GM18861 (cell line): ENCODE measurements at regions not wholly inside any gene's neighbourhood (a gene's known extent, or its start where the extent isn't known, plus 50 kb on each side); places are given as distances from the start of the nearest gene placed in this dataset.
A peak's percentile ranks its signal among the peaks of the same experiment; 100 is the strongest.
"Not testable (repeated sequence)": the region's sequence is repeated elsewhere in the genome, so short reads cannot be mapped to it uniquely, and the experiment has no call there.

Experiments
- ATAC-seq: cut with Tn5 transposase; IDR thresholded peaks from one replicate; pipeline ENCODE4 v1.9.1; 2021; ENCODE audit not compliant: unreplicated experiment

GRCh38 chr12:75812271-75813018, 219.1 kb downstream of the PHLDA1 start:
- no peak for ATAC-seq

DNA sequence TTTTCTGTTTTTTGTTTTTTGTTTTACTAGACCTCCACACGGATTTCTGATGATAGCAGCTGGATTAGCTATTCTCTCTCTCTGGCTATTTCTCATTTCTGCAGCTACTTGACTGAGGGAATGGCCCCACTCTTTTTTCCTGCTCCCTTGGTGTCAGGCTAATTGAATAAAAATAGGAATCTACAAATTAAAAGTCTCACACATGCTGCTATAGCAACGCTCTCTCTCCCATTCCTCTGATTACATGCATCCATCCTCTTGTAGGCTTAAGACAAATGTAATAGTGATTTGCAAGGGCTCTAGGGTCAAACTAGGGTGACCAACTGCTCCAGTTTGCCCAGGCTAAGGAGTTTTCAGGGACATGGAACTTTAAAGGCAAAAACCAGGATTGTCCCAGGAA, 221.8 kb downstream of the PHLDA1 start:
- no peak for ATAC-seq

- ATAC-seq: no peak
These were observed 224.1 kb downstream of the PHLDA1 start for GRCh38 chr12:75807494-75807893.

GRCh38 chr12:75805905-75806304, 225.7 kb downstream of the PHLDA1 start:
- ATAC-seq: no peak

DNA sequence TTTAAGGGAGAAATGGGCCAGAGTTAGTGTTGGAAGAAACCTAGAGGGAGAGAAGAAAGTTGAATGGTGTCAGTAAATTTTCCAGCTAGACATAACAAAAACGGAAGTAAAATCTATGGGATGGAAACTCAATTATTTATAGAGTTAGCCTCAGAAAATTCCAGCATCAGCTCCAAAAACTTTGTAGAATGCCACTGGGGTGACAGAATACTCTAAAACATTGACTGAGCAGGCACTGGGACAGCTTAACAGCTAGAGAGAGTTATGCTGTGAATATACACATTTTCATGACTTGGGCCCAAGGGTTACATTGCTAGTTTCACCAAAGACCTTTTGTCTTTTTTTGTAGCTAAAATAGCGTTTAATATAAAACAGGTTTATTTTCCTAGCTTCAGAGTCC, 226.3 kb downstream of the PHLDA1 start:
- ATAC-seq: no peak

DNA sequence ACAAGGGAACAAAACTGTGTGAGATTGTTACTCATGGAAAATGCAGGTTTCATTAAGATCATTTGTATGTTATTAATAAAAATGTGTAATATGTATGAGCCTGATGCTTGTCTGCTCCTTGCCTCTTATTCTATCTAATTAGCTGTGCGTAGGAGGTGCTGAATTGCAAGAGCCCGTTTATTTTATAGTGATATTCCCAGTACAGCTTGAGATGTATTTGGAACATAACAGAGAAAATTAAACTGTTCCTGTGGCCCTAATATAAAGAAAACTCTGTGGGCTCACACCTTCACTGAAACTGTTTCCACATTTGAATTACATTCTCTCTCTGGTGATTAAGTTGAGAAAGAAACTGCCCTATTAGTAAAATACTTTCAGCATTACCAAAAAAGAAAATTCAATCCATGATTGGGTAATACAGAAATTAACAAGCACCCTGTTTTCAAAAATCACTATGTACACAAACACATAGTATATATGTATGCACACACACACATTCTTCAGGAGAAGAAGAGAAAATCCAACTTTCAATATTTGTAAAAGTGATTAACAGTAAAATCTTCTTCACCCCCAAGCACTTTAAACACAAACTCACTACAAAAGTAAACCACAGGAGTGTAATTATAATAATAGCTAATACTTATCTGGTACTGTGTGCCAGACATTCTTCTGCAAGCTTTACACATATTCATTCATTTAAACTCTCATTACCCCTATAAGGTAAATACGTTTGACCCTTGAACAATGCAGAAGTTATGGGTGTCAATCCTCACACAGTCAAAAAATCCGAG, 233.2 kb downstream of the PHLDA1 start:
- ATAC-seq: no peak

- ATAC-seq: no peak
These were observed 236.5 kb downstream of the PHLDA1 start for GRCh38 chr12:75795125-75795524.

DNA sequence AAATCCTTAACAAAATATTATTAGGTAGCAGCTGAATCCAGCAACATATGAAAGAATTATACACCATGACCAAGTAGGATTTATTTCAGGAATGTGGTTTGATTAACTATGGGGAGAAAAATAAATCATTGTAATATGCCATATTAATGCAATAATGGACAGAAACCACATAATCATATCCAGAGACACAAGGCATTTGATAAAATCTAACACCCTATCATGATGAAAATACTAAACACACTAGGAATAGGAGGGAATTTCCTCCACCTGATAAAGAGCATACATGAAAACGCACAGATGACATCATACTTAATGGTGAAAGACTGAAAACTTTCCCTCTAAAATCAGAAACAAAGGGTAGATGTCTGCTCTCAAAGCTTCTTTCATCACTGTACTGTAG, 238.9 kb downstream of the PHLDA1 start:
- no peak for ATAC-seq

DNA sequence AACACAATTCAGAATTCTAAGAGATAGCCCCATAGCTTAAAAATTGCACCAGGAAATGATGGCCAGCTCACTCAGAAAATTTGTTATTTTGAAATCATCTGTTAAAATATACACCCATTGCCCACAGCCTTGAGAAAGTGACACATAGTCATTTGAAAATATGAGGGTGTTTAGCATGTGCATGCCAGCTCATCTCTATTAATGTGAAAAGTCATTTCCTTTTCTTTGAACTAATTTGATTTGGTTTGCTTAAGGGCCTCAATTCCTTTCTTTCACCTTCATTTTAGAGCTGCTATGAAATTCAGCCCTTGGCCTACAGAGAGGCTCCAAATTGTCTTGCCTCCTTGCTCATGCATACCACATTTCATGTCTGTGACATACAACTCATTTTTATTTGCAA, 241.4 kb downstream of the PHLDA1 start:
- ATAC-seq: no peak

DNA sequence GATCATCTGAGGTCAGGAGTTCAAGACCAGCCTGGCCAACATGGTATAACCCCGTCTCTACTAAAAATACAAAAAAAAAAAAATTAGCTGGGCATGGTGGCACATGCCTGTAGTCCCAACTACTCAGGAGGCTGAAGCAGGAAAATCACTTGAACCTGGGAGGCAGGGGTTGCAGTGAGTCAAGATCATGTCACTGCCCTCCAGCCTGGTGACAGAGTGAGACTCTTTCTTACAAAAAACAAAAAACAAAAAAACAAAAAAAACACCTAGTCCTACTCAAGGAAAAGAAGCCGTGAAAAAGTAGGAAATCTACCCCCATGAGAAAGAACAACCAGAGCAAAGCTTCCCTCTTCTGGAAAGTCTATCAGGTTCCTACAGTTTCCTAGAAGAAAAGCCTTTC, 244.4 kb downstream of the PHLDA1 start:
- ATAC-seq: not testable (repeated sequence)

DNA sequence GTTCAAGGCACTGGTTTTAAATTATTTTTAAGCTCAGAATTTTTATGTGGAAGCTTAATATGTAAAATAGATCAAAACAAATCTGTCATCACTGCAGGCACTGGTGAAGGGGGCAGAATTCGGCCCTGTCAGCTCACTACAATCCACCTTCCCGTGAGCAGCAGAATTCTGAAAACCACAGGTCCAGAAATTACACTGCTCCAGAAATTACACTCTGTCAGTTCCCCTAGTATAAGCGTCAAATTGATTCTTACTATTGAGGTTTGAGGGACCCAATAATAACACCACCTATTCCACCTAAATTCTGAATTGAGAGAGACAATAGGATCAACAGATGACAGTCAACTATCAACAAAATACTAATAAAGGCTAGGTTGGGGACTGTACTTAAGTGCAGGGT, 245.5 kb downstream of the PHLDA1 start:
- ATAC-seq: no peak

DNA sequence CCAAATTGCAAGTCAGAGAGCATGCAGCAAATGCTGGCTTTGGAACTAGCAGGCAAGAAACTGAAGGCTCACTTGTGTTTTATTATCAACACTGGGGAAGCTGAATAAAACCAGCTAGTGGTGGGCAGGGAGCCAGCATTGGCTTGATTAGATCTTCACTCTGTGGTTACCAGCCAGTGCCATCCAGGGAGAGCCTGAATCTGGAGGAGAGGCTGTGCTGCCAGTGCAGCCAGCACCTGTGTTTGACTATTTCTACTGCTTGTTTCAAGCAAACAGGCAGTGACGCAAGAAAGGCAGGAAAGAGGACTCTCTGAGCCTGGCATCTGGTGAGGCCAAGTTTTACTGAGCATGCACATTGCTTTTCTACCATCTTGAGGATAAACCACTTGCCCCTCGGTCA, 247.0 kb downstream of the PHLDA1 start:
- ATAC-seq: no peak

DNA sequence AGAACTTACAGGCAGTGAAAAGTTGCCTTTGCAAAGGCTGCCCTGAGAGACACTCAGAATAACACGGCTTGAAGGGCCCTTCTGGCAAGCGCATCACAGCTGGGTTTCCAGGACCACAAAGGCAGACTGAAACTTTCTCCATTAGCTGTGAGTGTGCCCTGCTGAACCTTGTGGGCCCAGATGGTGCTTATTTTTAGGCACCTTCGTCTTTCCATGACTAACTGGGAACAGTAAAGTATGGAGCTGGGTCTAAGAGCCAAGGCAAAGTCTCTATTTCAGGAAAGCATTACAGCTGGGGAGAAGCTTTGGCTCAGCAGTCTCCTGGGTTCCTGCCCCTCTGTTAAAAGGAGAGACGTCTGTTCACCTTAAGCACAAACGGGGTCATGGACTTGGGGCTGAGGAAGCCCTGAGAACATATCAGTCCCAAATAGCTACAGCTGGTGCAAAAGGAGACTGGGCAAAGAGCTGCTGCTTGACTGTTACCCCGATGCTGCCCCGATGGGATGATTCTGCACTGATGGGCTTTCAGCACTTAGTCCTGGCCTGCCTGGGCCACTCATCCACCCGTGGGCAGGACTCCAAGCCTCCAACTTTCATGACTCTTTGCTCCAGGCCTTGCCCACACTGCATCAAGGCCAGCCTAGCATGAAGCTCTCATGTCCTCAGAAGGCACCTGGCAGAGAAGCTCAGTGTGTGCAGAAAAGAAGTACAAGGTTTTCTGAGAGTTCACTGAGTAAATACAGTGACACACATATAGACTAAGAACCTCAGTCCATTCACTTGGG, 248.3 kb downstream of the PHLDA1 start:
- no peak for ATAC-seq

DNA sequence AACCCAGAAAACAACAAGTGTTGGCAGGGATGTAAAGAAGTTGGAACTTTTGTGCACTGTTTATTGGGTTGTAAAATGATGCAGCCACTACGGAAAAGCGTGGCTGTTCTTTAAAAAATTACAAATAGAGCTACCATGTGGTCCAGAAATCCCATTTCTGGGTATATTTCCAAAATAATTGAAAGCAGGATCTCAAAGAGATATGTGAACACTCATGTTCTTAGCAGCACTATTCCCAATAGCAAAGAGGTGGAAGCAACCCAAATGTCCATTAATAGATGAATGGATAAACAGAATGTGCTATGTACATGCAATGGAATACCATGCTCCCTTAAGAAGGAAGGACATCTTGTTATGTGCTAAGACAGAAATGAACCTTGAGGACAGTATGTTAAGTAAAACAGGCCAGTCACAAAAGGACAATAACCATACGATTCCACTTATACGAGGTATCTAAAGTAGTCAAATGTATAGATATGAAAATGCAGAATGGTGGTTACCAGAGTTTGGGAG, 249.5 kb downstream of the PHLDA1 start:
- no peak for ATAC-seq

DNA sequence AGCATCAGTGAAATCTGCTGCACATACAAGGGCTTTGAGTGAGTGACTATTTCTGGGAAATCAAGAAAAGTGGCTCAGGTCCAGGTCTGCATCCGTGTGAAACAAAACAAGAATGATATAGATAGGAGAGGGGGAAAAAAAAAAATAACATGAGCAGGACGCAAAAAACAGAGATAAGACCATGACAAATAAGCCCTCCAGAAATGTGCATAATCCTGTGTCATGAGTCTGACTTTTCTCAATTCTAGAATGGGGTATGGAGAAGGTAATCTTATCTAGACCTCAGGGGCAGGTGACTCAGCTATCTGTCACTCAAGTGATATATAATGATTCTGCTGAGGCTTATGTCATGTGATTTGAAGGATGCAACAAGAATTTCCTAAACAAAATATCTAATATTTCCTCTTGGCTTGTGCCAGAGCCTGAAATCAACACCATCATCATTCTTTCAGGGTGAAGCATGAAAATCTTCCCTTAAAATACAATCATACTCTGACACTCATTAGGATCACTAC, 250.0 kb downstream of the PHLDA1 start:
- ATAC-seq: no peak

DNA sequence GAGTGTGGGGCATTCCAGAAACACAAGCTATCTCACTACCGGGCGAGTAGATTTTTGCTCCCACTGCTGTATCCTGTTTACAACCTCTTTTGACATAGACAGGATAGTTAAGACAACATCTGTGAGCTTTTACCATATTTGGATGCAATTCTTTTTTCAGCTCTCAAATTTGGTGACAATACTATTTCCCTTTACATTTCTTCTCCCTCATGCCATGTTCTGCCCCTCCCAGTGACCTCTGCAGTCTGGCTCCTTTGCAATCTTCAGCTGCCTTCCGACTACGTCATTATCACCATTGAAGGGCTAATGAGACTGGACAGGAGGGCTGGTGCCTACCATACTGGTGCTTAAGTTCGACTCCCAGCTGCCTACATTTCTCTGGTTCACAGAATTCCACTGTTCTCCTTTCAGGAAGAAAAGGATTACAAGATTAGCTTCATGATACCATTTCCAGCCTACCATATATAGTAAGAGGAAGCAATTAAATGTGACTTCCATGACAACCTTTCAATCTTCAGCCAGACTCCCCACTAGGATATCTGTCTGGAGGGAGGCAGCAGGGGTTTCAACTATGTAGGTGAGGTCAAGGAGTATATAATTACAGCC, 251.6 kb downstream of the PHLDA1 start:
- no peak for ATAC-seq

GRCh38 chr12:75774261-75775052, 257.1 kb downstream of the PHLDA1 start:
- peak; percentile 93 for ATAC-seq

DNA sequence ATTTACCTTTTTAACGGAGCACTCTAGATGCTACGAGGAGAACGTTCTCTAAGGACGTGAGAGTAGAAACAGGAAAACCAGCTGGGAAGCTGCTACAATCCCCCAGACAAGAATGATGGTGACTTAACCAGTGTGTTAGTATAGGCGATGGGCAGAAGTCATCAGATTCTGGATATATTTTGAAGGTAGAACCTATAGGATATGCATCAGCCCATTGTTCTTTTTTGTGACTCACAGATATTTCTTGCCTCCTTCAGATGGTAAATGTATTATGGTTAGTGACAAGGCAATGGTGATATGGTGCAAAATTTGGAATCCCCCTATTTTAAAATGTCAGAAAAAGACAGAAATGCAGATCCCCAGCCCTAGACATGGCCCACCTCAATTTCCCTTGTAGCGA, 258.2 kb downstream of the PHLDA1 start:
- ATAC-seq: no peak

DNA sequence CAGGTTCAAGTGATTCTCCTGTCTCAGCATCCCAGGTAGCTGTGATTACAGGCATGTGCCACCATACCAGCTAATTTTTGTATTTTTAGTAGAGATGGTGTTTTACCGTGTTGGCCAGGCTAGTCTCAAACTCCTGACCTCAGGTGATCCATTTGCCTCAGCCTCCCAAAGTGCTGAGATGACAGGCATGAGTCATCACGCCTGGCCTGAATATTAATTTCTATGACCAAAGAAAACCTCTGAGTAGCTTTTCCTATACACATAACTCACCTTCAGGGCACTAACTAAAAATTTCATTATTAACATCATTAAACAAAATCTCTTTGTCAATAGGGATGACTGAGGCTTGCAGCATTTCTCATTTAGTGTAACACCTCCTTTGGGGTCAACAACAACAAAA, 259.6 kb upstream of the KRR1 start:
- ATAC-seq: no peak

- ATAC-seq: no peak
These were observed 256.5 kb upstream of the KRR1 start for GRCh38 chr12:75767957-75768356.
